GM18502 (cell line): ENCODE measurements at regions not wholly inside any gene's neighbourhood (a gene's known extent, or its start where the extent isn't known, plus 50 kb on each side); places are given as distances from the start of the nearest gene placed in this dataset.

Experiments used
- ATAC-seq: cut with Tn5 transposase; IDR thresholded peaks from one replicate; pipeline ENCODE4 v1.9.1; 2021; ENCODE audit warnings: mild to moderate bottlenecking; ENCODE audit not compliant: unreplicated experiment, poor library complexity

DNA sequence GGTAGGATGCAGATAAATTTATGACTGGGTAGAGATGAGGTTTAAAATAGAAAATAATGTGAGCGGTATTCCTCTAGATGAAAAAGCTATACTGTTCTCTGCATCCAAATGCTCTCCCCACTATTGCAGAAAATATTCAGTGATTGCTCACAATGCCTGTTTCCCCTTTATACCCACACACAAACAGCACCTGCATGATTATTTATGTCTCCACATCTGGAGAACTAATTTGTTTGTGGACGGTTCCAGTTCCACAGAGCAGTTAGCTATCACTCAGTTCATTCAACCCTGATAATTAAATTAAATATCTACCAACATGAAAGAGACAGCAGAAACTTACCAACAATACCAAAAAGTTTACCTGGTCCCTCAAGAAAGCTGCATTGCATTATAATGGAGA lies 800.0 kb downstream of the CDH11 start:
- no peak for ATAC-seq

DNA sequence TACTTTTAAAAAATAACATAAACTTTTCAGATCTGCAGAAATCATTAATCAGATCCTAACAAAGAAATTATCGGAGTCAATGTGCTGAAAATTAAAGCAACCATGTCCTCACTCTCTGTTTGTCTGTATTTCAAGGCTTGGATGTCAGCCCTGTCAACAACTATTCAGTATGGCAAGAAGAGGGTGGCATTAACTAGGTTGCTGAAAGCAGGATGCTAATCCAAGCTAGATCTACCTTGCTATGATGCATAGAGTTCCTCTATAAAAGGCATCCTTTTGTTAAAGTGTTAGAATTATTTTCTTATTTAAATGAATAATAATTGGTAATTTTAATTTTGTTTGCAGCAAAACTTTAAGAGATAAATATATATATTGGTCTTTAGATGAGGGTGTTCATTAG lies 800.8 kb downstream of the CDH11 start:
- ATAC-seq, result no peak

DNA sequence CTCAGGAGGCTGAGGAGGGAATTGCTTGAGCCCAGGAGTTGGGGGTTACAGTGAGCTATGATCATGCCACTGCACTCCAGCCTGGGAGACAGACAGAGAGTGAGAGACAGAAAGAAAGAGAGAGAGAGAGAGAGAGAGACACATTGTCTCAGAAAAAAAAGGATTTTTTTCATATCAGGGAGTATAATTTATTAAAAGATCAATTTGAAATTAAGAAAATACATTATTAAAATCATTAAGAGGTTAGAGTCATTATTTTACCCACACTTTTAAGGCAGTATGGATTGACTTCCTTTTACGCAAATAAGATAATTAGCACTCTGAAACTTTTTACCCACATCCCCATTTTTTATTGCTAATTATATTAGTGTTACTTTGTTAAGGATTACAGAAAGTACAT lies 804.3 kb downstream of the CDH11 start:
- no peak for ATAC-seq

DNA sequence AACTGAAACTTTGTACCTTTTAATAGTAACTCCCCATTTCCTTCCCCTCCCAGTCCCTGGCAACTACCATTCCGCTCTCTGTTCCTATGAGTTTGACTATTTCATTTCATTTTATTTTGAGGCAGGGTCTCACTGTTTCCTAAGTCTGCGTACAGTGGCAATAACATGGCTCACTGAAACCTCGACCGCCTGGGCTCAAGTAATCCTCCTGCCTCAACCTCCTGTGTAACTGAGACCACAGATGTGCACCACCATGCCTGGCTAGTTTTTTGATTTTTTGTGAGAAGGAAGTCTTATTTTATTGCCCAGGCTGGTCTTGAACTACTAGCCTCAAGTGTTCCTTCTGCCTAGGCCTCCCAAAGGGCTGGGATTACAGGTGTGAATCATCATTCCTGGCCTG lies 808.1 kb downstream of the CDH11 start:
- ATAC-seq, result no peak

DNA sequence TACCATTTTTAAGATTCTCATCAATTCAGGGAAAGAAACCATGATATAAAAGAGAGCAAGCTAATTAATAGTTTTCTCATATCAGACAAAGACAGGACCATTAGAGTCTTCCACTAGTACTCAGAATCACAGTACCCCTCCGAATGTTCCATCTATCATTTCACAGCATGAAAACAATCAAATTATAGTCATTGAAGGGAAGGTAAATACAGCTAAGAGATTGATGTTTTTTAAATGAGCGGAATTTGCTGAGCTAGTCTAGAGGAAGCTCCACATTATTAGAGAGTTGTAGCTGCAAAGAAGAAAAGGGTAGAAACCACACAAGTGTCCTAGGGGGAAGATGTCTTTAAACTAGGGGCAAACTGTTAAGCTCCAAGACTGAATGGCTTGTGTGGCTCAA lies 808.9 kb downstream of the CDH11 start:
- ATAC-seq, result no peak

DNA sequence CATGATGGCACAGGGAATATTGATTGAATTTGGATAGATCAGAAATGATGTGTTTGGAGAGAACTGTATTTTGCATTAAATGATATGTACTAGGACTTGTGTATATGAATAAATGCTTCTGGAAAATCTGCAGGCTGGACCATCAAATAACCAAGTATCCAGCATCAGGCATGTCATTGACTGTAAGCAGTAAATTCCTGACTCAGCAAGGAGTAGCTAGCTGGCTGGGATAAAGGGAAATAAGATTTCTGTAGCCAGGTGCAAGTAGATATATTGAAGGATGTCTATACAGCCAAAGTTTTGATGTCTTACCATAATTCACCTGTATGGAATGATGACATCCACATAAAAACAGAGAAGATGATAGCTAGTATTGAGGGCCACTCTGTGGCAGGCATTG lies 809.6 kb downstream of the CDH11 start:
- no peak for ATAC-seq

DNA sequence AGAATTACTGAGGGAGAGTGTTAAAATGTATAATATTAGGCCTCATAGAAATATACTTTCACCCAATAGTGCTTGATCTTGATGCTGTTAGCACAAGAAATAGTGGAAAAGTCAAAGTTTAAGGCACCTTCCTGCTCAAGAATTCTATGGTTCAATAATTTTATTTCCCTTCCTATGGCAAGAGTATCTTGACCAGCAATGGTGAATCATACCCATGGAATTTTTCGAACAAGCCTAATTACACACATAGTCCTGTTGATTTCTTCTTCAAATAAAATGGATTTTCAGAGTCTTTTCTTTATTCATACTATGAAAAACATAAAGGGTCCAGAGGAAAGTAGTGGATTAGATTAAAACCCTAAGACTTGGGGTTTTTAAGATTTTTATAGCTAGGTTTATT lies 810.6 kb downstream of the CDH11 start:
- ATAC-seq, result no peak

DNA sequence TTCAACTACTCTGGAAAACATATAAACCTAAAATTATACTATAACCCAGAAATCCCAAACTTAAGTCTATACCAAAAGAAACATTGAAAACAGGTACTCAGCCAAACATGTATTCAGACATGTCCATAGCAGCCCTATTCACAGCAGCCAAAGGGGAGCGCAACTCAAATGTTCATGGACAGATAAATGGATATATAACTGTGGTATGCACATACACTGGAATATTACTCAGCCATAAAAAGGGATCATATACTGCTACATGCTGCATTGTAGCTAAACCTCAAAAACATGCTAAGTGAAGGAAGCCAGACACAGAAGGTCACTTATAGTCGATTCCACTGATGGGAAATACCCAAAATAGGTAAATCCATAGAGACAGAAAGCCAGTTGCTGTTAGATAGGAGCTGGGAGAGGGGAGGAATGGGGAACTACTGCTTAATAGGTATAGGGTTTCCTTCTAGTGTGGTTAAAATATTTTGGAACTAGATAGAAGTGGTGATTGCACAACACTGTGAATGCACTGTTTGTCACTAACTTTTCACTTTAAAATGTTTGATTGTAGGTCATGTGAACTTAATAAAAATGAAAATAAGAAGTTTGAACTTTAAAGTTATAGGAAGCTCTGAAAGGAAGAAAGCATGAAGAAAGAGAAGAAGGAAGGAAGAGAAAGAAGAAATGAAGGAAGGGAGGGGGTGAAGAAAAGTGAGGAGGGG lies 812.3 kb downstream of the CDH11 start:
- ATAC-seq, result no peak

DNA sequence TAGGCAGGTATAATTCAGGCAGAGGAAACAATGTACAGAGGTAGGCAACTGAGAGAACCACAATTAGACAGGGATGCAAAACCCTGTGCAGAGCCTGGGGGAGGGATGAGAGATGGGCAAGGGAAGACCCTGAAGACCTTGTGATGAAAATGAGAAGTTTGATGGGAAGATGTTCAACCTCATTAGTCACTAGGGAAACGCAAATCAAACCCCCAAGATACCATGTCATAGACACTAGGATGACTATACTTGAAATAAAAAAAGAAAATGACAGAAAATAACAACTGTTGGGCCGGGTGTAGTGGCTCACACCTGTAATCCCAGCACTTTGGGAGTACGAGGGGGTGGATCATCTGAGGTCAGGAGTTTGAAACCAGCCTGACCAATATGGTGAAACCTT lies 813.1 kb downstream of the CDH11 start:
- ATAC-seq, result no peak

DNA sequence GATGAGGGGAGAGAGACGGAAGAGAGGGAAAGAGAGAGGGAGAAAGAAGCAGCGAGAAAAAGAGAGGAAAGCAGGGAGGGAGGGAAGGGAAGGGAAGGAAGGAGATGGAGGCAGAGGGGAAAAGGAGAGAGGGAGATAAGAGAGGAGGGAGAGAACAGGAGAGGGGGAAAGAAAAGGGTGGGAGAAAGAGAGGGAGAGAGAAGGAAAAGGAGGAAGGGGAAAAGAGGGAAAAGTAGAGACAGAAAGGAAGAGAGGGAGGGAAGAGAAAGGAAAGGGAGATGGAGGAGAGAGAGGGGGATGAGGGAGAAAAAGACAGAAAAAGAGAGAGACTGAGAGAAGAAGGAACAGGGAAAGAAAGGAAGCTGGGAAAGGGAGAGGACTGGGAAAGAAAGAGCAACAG lies 814.4 kb downstream of the CDH11 start:
- ATAC-seq, result no peak

DNA sequence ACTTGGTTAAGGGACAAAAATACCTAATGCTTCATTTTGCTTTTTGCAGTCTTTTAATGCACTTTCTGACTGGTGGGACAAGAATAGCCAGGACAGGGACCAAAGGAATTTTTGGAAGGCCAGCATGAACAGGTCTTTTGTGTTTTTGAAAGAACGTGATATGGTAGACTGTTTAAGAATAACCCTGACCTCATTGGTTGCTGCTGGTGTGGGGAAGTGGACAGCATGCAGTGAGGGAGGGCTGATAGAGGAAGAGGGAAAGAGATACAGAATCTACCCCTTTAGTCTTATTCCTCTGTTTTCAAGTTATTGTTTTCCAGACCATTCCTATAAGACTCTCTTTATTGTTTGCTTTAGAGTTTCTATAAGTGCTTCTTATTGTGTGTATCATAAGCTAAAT lies 816.2 kb downstream of the CDH11 start:
- ATAC-seq, result no peak

DNA sequence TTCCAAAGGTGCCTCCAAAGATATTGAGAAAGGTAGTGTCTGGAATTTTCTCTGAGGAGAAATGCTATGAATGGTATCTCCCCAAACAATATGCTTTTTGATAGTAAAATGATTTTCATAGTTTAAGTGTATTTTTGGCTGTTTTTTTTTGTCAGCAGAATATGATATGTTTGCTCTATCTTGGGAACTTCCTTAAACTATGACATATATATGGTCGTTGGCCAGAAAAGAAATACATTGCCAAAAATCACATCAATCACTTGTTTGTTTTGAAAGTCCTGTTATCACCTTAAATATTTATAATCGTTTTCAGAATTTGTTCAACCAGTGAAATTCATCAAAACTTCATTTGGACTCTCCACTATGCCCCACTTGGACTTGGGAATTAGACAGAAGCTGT lies 816.9 kb downstream of the CDH11 start:
- no peak for ATAC-seq

DNA sequence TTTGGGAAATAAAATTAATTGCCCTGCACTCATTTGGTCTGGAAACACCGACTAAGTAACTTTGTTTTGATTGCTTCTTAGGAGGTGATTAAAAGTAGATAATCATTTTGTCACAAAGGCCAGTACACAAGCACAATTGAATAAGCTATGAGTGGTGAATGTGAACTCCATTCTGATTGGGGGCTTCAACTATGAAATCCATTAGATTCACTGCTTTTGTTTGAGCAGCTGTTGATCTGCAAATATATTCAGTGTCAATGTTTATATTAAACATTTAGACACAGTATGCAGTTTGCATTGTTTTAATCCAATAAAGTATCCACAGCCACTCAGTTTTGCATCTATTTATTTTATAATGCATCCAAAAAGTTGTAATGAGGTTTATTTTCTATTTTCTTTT lies 817.5 kb downstream of the CDH11 start:
- ATAC-seq, result no peak

DNA sequence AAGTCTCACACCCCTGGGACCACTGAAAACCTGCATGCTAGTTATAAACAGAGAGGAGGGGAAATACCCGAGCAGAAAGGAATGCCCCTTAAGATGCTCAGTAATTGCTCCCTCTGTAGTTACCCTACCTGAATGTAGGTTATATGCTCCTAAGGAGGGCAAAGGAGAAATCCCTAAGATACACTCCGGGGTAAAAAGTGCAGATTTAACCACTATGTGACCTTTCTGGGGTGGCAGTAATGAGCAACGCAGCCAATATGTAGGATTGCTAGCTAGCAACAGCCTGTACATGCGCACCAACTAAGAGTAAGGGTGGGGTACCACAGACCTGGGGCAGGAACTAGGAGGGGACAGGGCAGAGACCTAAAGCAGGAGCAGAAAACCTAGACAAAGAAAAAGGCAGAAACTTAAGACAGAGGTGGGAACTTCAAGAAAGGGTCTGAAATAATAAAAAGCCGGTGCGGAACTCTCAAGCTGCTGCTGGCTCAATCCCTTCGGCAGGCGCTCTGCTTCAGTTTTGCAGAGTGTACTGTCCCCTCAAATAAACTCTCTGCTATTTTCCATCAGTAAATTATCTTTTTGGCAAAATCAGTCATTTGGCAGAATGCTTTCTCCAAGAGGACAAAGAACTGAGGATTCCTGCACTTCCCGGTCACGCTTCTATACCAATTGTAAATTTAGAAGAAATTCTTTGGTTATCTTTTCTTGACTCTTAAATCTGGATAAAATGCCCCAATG lies 823.8 kb downstream of the CDH11 start:
- ATAC-seq, result no peak

DNA sequence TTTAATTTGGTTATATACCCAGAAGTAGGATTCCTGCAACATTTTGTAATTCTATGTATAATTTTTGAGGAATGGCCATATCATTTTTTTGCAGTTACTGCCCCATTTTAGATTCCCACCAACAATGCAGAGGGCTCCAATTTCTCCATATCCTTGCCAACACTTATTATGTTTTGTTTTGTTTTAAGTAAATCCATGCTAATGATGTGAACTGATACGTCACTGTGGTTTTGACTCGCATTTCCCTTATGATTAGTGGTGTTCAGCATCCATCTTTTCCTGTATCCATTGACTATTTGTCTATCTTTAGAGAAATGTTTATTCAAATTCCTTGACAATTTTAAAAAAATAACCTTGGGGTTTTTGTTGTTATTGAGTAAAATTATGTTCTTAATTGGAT lies 826.4 kb downstream of the CDH11 start:
- no peak for ATAC-seq

DNA sequence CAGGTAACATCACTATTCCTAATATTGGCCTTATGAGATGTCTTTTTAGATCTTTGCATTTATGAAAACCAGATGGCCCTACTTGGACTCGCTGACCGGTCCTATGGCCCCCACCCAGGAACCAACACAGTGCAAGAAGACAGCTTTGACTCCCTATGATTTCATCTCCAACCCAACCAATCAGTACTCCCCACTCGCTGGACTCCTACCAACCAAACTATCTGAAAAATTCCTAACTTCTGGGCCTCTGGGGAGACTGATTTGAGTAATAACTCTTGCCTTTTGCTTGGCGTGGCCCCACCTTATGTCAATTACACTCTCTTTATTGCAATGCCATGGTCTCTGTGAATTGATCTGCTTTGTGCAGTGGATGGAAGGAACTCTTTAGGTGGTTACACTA lies 828.9 kb downstream of the CDH11 start:
- ATAC-seq, result no peak

DNA sequence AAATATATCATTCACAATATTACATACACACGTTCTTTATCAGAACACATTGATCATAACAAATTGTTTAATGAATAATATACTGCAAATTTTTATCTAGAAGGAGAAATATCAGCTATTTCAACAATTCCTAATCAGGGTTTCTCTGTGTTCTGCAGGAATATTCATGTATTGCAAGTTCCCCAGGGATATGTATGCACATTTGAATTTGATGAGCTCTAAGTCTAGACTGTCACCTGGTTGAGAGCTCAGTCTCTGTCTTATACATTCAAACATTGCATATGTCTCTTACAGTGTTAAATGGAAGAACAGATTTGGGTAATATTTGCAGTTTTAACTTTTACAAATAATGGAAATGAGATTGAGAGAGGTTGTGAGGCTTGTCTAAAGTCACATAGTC lies 829.7 kb downstream of the CDH11 start:
- no peak for ATAC-seq

DNA sequence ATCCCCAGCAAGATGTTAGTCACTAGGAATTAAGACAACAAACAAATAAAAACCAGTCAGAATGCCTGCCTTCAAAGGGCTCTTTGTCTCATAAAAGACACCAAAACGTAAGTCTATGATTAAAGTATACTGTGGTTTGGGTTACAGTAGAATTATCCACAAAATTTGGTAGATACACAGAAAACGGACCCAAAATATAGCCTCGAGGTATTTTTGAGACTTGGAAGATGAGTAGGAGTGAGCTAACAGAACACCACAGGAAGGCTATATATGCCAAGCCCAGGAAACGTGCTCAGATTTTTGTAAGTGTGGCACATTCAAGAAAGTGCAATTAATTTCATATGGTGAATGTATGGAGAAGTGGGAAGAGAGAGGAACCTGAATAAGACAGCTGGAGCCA lies 831.4 kb downstream of the CDH11 start:
- no peak for ATAC-seq

DNA sequence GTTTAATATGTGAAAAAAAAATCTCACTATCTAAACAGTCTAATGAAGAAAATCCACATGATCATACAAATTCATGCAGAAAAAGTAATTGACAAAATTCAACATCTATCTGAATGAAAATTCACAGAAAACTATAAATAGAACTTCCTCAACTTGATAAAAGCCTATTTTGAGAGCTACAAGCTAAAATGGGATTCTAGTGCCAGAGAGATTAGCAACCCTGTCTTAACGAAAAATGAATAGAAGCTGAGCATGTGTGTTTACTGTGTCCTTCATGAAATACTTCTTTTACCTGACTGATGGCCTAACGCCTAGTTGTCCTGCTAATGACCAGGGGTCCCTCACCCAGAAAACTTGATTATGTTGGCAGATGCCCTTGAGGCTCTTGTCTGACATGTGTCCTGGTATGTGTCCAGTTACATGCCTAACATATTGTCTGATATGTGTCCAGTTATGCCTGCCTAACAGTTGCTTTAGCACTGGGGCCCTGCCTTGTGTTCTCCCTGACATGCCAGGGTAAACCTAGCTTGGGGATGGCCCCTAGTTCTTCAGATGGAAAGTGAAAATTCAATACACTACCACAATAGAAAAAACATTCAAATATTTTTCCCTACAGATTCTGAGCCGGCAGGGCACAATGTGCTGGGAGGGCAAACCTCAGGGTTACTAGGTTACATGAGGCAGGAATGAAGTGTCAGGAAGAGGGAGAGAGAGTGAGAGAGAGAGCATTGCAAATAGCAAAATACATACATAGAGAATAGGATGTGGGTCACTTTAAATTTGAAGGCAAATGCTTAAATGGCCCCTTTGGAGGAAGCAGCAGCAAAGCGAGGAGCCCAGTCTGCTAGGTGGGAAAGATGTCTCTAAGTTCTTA lies 834.0 kb downstream of the CDH11 start:
- no peak for ATAC-seq

DNA sequence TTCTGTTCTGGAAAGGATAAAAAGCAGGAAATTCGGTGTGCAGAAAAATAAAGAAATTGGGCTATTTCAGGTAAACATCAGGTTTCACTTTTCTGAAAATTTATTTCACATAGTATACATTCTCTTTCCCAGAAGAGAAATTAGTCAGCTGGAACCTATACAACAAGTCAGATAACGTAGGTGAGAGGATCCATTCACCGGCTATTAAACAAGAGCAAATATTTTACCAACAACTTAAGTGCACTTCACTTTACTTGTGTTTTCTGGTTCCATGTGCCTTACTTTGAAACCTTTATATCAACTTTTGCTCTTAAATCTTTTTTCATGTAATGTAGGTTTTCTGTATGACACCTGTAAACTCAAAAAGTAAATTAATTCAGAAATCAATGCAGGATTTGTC lies 839.7 kb downstream of the CDH11 start:
- no peak for ATAC-seq

DNA sequence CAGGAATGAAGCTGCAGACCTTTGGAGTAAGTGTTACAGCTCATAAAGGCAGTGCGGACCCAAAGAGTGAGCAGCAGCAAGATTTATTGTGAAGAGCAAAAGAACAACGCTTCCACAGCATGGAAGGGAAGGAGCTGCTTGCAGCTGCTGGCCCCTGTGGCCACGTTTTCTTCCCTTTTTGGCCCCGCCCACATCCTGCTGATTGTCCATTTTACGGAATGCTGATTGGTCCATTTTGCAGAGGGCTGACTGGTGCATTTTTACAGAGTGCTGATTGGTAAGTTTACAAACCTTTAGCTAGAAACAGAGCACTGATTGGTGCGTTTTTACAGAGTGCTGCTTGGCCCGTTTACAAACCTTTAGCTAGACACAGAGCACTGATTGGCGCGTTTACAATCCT lies 841.5 kb downstream of the CDH11 start:
- no peak for ATAC-seq
